ENCODE measurements at regions not wholly inside any gene's neighbourhood (a gene's known extent, or its start where the extent isn't known, plus 50 kb on each side); places are given as distances from the start of the nearest gene placed in this dataset.

GRCh38 chr20:23243791-23244155 lies 106.8 kb upstream of the NXT1 start (continued):
- TF ChIP-seq REST (IDR thresholded peaks at IDR 0.05; ENCODE audit: unreplicated experiment) (no peak), CREB1 (CRISPR knock-in tag; IDR thresholded peaks at IDR 0.05; ENCODE audit: low read depth) (no peak)

- peaks cover 9% of the 10 kb centered on the region; the same call in 1 of the 3 replicates for H3K9me3 Mint-ChIP-seq
- no peak overlapping the region for H3K27ac Mint-ChIP-seq
- H3K4me1 ChIP-seq (ENCODE audit: insufficient read depth) = no peaks in the 10 kb centered on the region
- H3K36me3 ChIP-seq (ENCODE audit: insufficient read depth) = no peaks in the 10 kb centered on the region
- no peaks in the 10 kb centered on the region for H3K27me3 Mint-ChIP-seq (ENCODE audit: insufficient read depth, low read depth, poor library complexity)
- no peak overlapping the region for H3K4me2 ChIP-seq
- H2AFZ ChIP-seq = no peak overlapping the region
- H3K4me3 Mint-ChIP-seq = no peak overlapping the region
- TF ChIP-seq ZNF114 (CRISPR knock-in tag; IDR thresholded peaks at IDR 0.05) (no peak), EZH2 (IDR thresholded peaks at IDR 0.05; ENCODE audit: low read depth, unreplicated experiment) (no peak), ETS1 (IDR thresholded peaks at IDR 0.05) (no peak), EZH2phosphoT487 (IDR thresholded peaks at IDR 0.05; ENCODE audit: unreplicated experiment) (no peak), JUNB (IDR thresholded peaks at IDR 0.05; ENCODE audit: unreplicated experiment) (no peak), REST (IDR thresholded peaks at IDR 0.05; ENCODE audit: unreplicated experiment) (no peak), NANOG (IDR thresholded peaks at IDR 0.05; ENCODE audit: borderline replicate concordance) (no peak), ZNF331 (CRISPR knock-in tag; IDR thresholded peaks at IDR 0.05; ENCODE audit: low read depth) (no peak)
- no peaks in the 10 kb centered on the region; the same call in 2 of the 3 replicates for H3K4me1 Mint-ChIP-seq
- no peaks in the 10 kb centered on the region for H3K36me3 Mint-ChIP-seq (ENCODE audit: low read depth)
- ATAC-seq (no peak), DNase-seq (ENCODE audit: low spot score) (no peak)
- no peaks in the 10 kb centered on the region for H3K9me2 ChIP-seq (ENCODE audit: insufficient read depth)
- H3K4me3 ChIP-seq = no peak overlapping the region
- no peak overlapping the region for H3K27ac ChIP-seq (ENCODE audit: low read depth)
- no peaks in the 10 kb centered on the region for H3K27me3 ChIP-seq (ENCODE audit: insufficient read depth)
- no peaks in the 10 kb centered on the region for H3K79me2 ChIP-seq (replicated peaks; ENCODE audit: insufficient read depth)
- H3F3A ChIP-seq (replicated peaks; ENCODE audit: low read depth) = no peaks in the 10 kb centered on the region
- no peaks in the 10 kb centered on the region for H4K20me1 ChIP-seq (replicated peaks; ENCODE audit: insufficient read depth)
Measured at GRCh38 chr20:23242556-23243180, 107.9 kb upstream of the NXT1 start.
